ENCODE measurements at regions not wholly inside any gene's neighbourhood (a gene's known extent, or its start where the extent isn't known, plus 50 kb on each side); places are given as distances from the start of the nearest gene placed in this dataset.

- TF ChIP-seq CTCF (IDR thresholded peaks at IDR 0.05) = no peak
- no peak for TF ChIP-seq SIN3A (IDR thresholded peaks at IDR 0.05; ENCODE audit: borderline replicate concordance, insufficient read depth, low read depth, low read length)
- no peak for TF ChIP-seq TCF7L2 (IDR thresholded peaks at IDR 0.05; ENCODE audit: low read depth, low read length)
- TF ChIP-seq REST (IDR thresholded peaks at IDR 0.05; ENCODE audit: insufficient read depth in 1 of 2, low read depth in 2 of 2, low read length in 1 of 2) = no peak
- no peak for TF ChIP-seq POLR2AphosphoS5 (IDR thresholded peaks at IDR 0.05; ENCODE audit: low read depth, low read length)
Observed at GRCh38 chr18:60485201-60485600, 112.6 kb upstream of the MC4R start.
